OCI-LY7 (cell line): ENCODE measurements at regions not wholly inside any gene's neighbourhood (a gene's known extent, or its start where the extent isn't known, plus 50 kb on each side); places are given as distances from the start of the nearest gene placed in this dataset.

ENCODE experiments used
- BruUV-seq: library from RNA; stranded (reverse); fragments of 400-500 nt; replicated peaks from 2 replicates; lab custom pipeline; 2021; lab: Mats Ljungman, UMichigan
- CTCF ChIA-PET: fragments of 300-600 bp; sonication (Branson Sonifier 250); formaldehyde crosslinking; loops from one replicate; lab custom pipeline; 2022; ENCODE audit warnings: antibody characterized with exemption; ENCODE audit not compliant: unreplicated experiment; lab: Charles Lee
- POLR2A ChIA-PET: fragments of 300-600 bp; sonication (Branson Sonifier 250); formaldehyde crosslinking; loops from one replicate; lab custom pipeline; 2022; ENCODE audit warnings: antibody characterized with exemption; lab: Charles Lee
- DNase-seq: peaks from one replicate; pipeline ENCODE4 v3.0.0-alpha.2; 2015; ENCODE audit warnings: low spot score
- H2AFZ ChIP-seq: fragments of 200-600 bp; sonication (generic), shearing (Covaris generic); 2 replicates; pipeline ENCODE4 v1.6.1; 2014; ENCODE audit warnings: mild to moderate bottlenecking, antibody characterized with exemption, low read length, moderate library complexity
- H3K27ac ChIP-seq: fragments of 200-600 bp; sonication (generic); 2 replicates; pipeline ENCODE4 v1.5.1; 2014; ENCODE audit warnings: mixed run types, low read depth, mild to moderate bottlenecking, moderate library complexity, low read length, inconsistent platforms; ENCODE audit not compliant: poor library complexity, severe bottlenecking
- H3K36me3 ChIP-seq: fragments of 200-600 bp; sonication (generic); 2 replicates; pipeline ENCODE4 v1.6.1; 2014; ENCODE audit warnings: mild to moderate bottlenecking, antibody characterized with exemption, low read length, moderate library complexity, mixed read lengths; ENCODE audit not compliant: insufficient read depth
- H3K4me1 ChIP-seq: fragments of 200-600 bp; sonication (generic); 2 replicates; pipeline ENCODE4 v1.5.1; 2014; ENCODE audit warnings: mild to moderate bottlenecking, low read length; ENCODE audit not compliant: insufficient read depth, poor library complexity, severe bottlenecking
- H3K4me2 ChIP-seq: fragments of 200-600 bp; sonication (generic); 2 replicates; pipeline ENCODE4 v1.6.1; 2014; ENCODE audit warnings: mild to moderate bottlenecking, low read length
- H3K4me3 ChIP-seq: fragments of 200-600 bp; sonication (generic); 2 replicates; pipeline ENCODE4 v1.5.1; 2014; ENCODE audit warnings: mild to moderate bottlenecking, low read depth, low read length; ENCODE audit not compliant: poor library complexity, severe bottlenecking
- H3K79me2 ChIP-seq: fragments of 200-600 bp; sonication (generic); 2 replicates; pipeline ENCODE4 v1.6.1; 2016; ENCODE audit warnings: low read depth, mild to moderate bottlenecking, low read length, moderate library complexity, mixed read lengths; ENCODE audit not compliant: insufficient read depth
- H3K9me2 ChIP-seq: fragments of 200-600 bp; sonication (generic); 2 replicates; pipeline ENCODE4 v1.6.1; 2016; ENCODE audit warnings: mild to moderate bottlenecking, low read length, mixed read lengths; ENCODE audit not compliant: insufficient read depth
- H3K9me3 ChIP-seq: fragments of 200-600 bp; sonication (generic); 2 replicates; pipeline ENCODE4 v1.6.1; 2014; ENCODE audit warnings: mild to moderate bottlenecking, mixed run types, low read length, mixed read lengths
- H4K20me1 ChIP-seq: fragments of 200-600 bp; sonication (generic); 2 replicates; pipeline ENCODE4 v1.6.1; 2014; ENCODE audit warnings: mild to moderate bottlenecking, antibody characterized with exemption, low read length, moderate library complexity, mixed read lengths; ENCODE audit not compliant: insufficient read depth
- CTCF ChIP-seq: fragments of 200-600 bp; sonication (generic); conservative IDR thresholded peaks from 2 replicates; pipeline ENCODE4 v1.5.1; 2014; ENCODE audit warnings: mild to moderate bottlenecking, antibody characterized with exemption, low read length, moderate library complexity, mixed read lengths
- EZH2phosphoT487 ChIP-seq: fragments of 200-600 bp; sonication (generic); IDR thresholded peaks from 2 replicates; pipeline ENCODE4 v1.6.1; 2018; ENCODE audit warnings: low read depth, borderline replicate concordance, mild to moderate bottlenecking, mixed run types, antibody characterized with exemption, low read length, moderate library complexity, mixed read lengths
- intact Hi-C: fragments of 100-400 bp; cut with micrococcal nuclease; formaldehyde crosslinking; loops from one replicate; pipeline ENCODE4 v1.10.0; 2022; ENCODE audit not compliant: unreplicated experiment

- intact Hi-C loops: no loop called here
- Histone ChIP-seq H2AFZ (no peak overlapping the region), H3K4me3 (no peak overlapping the region), H3K4me2 (no peak overlapping the region), H3K79me2 (no peaks in the 10 kb centered on the region), H3K9me3 (no peaks in the 10 kb centered on the region), H3K9me2 (no peaks in the 10 kb centered on the region), H4K20me1 (no peaks in the 10 kb centered on the region), H3K4me1 (no peaks in the 10 kb centered on the region), H3K27ac (no peak overlapping the region), H3K36me3 (no peaks in the 10 kb centered on the region)
- ChIA-PET CTCF (no interaction called here), POLR2A (interaction anchor here (1.7 kb wide), 1 partner anchor 10 kb away, joined by 7 read pairs; no protein-coding TSS in a partner anchor)
- TF ChIP-seq EZH2phosphoT487: no peak
- no peak for TF ChIP-seq CTCF
- no TSS peak for BruUV-seq
- no peak for DNase-seq
These were observed 446.4 kb upstream of the CADM1 start for GRCh38 chr11:115950660-115951059.

GRCh38 chr11:115944596-115944995 lies 440.4 kb upstream of the CADM1 start:
- H3K9me2 ChIP-seq: no peaks in the 10 kb centered on the region
- CTCF ChIA-PET: no interaction called here
- H2AFZ ChIP-seq: no peak overlapping the region
- H3K36me3 ChIP-seq: no peaks in the 10 kb centered on the region
- TF ChIP-seq CTCF: no peak
- TF ChIP-seq EZH2phosphoT487: no peak
- H3K4me1 ChIP-seq: peaks cover 14% of the 10 kb centered on the region
- H4K20me1 ChIP-seq: no peaks in the 10 kb centered on the region
- H3K4me2 ChIP-seq: no peak overlapping the region
- H3K9me3 ChIP-seq: no peaks in the 10 kb centered on the region
- H3K79me2 ChIP-seq: no peaks in the 10 kb centered on the region
- H3K27ac ChIP-seq: no peak overlapping the region
- DNase-seq: no peak
- POLR2A ChIA-PET: interaction anchor here (0.9 kb wide), 1 partner anchor 16 kb away, joined by 3 read pairs; no protein-coding TSS in a partner anchor
- BruUV-seq: no TSS peak
- intact Hi-C loops: no loop called here
- H3K4me3 ChIP-seq: no peak overlapping the region

GRCh38 chr11:115942011-115942410 lies 437.8 kb upstream of the CADM1 start:
- intact Hi-C loops: no loop called here

More at GRCh38 chr11:115942011-115942410, 437.8 kb upstream of the CADM1 start:
- Histone ChIP-seq H3K4me3 (no peak overlapping the region), H3K9me3 (no peaks in the 10 kb centered on the region), H3K79me2 (no peaks in the 10 kb centered on the region), H4K20me1 (no peaks in the 10 kb centered on the region), H3K9me2 (no peaks in the 10 kb centered on the region), H3K36me3 (no peaks in the 10 kb centered on the region), H3K27ac (no peak overlapping the region), H3K4me2 (no peak overlapping the region), H2AFZ (no peak overlapping the region), H3K4me1 (peaks cover 30% of the 10 kb centered on the region)
- CTCF ChIA-PET: no interaction called here
- no TSS peak for BruUV-seq
- POLR2A ChIA-PET: interaction anchor here (1.4 to 6.9 kb wide), 2 partner anchors 14 to 23 kb away, joined by 4 to 94 read pairs; no protein-coding TSS in a partner anchor
- TF ChIP-seq CTCF (no peak), EZH2phosphoT487 (no peak)
- DNase-seq: no peak
